Lung (tissue), 11 donors: ENCODE measurements at regions not wholly inside any gene's neighbourhood (a gene's known extent, or its start where the extent isn't known, plus 50 kb on each side); places are given as distances from the start of the nearest gene placed in this dataset.
A peak's percentile ranks its signal among the peaks of the same experiment; 100 is the strongest.

Experiments
- ATAC-seq: fragments of 200-7000 bp; cut with Tn5 transposase; one replicate; pipeline ENCODE4 v1.9.1; 2020; ENCODE audit warnings: moderate number of reproducible peaks; ENCODE audit not compliant: insufficient read depth, low FRiP score
- DNase-seq, 3 donors: peaks; one replicate each; pipeline ENCODE4 v3.0.0-alpha.2; 2013 to 2017
- H3K27ac ChIP-seq, 2 donors: one replicate each; pipeline ENCODE4 v1.5.1; 2013; ENCODE audit warnings: mild to moderate bottlenecking in 2 of 2, moderate library complexity in 2 of 2, control low read depth in 1 of 2, inconsistent platforms in 1 of 2, low read depth in 1 of 2, low read length in 1 of 2
- H3K27me3 ChIP-seq, 3 donors: one replicate each; pipeline ENCODE4 v1.5.1; 2013; ENCODE audit warnings: low read length in 2 of 3; ENCODE audit not compliant: control insufficient read depth in 3 of 3, insufficient read depth in 3 of 3
- H3K36me3 ChIP-seq, 4 donors: one replicate each; pipeline ENCODE4 v1.5.1; 2013; ENCODE audit warnings: low read length in 4 of 4, mild to moderate bottlenecking in 1 of 4, moderate library complexity in 1 of 4; ENCODE audit not compliant: control insufficient read depth in 4 of 4, insufficient read depth in 4 of 4
- H3K4me1 ChIP-seq, 5 donors: one replicate each; pipeline ENCODE4 v1.5.1; 2013; ENCODE audit warnings: low read length in 5 of 5, mild to moderate bottlenecking in 2 of 5, moderate library complexity in 1 of 5; ENCODE audit not compliant: control insufficient read depth in 5 of 5, insufficient read depth in 5 of 5
- H3K4me3 ChIP-seq: one replicate; pipeline ENCODE4 v1.5.1; 2013; ENCODE audit warnings: mild to moderate bottlenecking, control low read depth, moderate library complexity
- H3K9ac ChIP-seq, 2 donors: one replicate each; pipeline ENCODE4 v1.5.1; 2013; ENCODE audit warnings: low read length in 2 of 2, control low read depth in 1 of 2; ENCODE audit not compliant: insufficient read depth in 1 of 2
- H3K9me3 ChIP-seq, 4 donors: one replicate each; pipeline ENCODE4 v1.5.1; 2013; ENCODE audit warnings: low read length in 3 of 4, mild to moderate bottlenecking in 1 of 4, moderate library complexity in 1 of 4; ENCODE audit not compliant: control insufficient read depth in 4 of 4, insufficient read depth in 3 of 4
- WGBS, 2 donors: extraction: QIAGEN DNeasy Blood & Tissue Kit; methylation state at CpG; one replicate each; pipeline ENCODE4 v1.1.7; 2013; 5-methylcytosine and 5-hydroxymethylcytosine counted together
- TF ChIP-seq, protein P1 (sequence below): IDR thresholded peaks from 2 replicates; pipeline ENCODE4 v1.5.1; 2012; ENCODE audit warnings: mild to moderate bottlenecking; ENCODE audit errors: control extremely low read depth, extremely low read depth
- donor health status: control.
- donor health status: control.
- donor health status: Bipolar disorder and iron deficiency.
- donor health status: healthy.
- donor health status: DM: yes; HTN: yes; CAD: no.

GRCh38 chr13:103716718-103717117, 650.5 kb upstream of the SLC10A2 start:
- TF ChIP-seq, protein P1, sequence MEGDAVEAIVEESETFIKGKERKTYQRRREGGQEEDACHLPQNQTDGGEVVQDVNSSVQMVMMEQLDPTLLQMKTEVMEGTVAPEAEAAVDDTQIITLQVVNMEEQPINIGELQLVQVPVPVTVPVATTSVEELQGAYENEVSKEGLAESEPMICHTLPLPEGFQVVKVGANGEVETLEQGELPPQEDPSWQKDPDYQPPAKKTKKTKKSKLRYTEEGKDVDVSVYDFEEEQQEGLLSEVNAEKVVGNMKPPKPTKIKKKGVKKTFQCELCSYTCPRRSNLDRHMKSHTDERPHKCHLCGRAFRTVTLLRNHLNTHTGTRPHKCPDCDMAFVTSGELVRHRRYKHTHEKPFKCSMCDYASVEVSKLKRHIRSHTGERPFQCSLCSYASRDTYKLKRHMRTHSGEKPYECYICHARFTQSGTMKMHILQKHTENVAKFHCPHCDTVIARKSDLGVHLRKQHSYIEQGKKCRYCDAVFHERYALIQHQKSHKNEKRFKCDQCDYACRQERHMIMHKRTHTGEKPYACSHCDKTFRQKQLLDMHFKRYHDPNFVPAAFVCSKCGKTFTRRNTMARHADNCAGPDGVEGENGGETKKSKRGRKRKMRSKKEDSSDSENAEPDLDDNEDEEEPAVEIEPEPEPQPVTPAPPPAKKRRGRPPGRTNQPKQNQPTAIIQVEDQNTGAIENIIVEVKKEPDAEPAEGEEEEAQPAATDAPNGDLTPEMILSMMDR = no peak
- ATAC-seq = no peak
- 0 to 1% methylated on average over 1 of the region's 1 CpG for WGBS, 2 donors
- H3K9me3 ChIP-seq = no peaks in the 10 kb centered on the region
- H3K4me1 ChIP-seq = peaks cover 0 to 2% (median 0%) of the 10 kb centered on the region in 5 donors
- H3K9ac ChIP-seq = no peak overlapping the region
- no peaks in the 10 kb centered on the region for H3K27me3 ChIP-seq
- no peak overlapping the region for H3K27ac ChIP-seq
- peak in 2 of 3 donors; percentile 64 to 81 for DNase-seq
- H3K36me3 ChIP-seq = no peaks in the 10 kb centered on the region
- no peak overlapping the region for H3K4me3 ChIP-seq

DNA sequence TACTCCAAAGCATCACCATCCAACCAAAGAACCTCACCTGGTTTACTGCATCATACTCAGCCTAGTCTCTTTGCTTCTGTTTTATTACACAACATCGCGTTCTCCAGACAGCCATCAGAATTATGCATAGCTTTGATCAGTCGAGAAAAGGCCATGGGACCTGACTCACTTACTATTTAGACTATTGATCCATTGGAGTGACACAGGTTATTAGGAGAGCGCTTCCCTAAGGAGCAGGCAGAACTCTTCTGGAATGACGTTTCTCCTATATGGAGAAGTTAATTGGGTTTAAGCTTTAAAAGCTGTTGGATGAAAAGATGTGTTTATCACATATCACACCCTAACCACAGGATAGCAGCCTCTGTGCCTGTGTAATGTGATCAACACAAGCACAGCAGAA, 649.1 kb upstream of the SLC10A2 start:
- Histone ChIP-seq H3K36me3 (no peaks in the 10 kb centered on the region), H3K4me1 (peaks cover 0 to 2% (median 0%) of the 10 kb centered on the region in 5 donors), H3K9me3 (no peaks in the 10 kb centered on the region), H3K9ac (no peak overlapping the region), H3K27ac (no peak overlapping the region), H3K4me3 (no peak overlapping the region), H3K27me3 (no peaks in the 10 kb centered on the region)
- DNase-seq (no peak), ATAC-seq (no peak)
- TF ChIP-seq, protein P1 = no peak
- 86 to 89% methylated on average over 5 of the region's 5 CpGs for WGBS, 2 donors

- H3K4me1 ChIP-seq = no peaks in the 10 kb centered on the region
- TF ChIP-seq, protein P1 = no peak
- no peak overlapping the region for H3K27ac ChIP-seq
- no peaks in the 10 kb centered on the region for H3K9me3 ChIP-seq
- 90 to 94% methylated on average over 1 of the region's 1 CpG for WGBS, 2 donors
- no peaks in the 10 kb centered on the region for H3K27me3 ChIP-seq
- DNase-seq = no peak
- H3K36me3 ChIP-seq = no peaks in the 10 kb centered on the region
- H3K4me3 ChIP-seq = no peak overlapping the region
- ATAC-seq = no peak
- H3K9ac ChIP-seq = no peak overlapping the region
These were observed 637.0 kb upstream of the SLC10A2 start for GRCh38 chr13:103703246-103703645.

DNA sequence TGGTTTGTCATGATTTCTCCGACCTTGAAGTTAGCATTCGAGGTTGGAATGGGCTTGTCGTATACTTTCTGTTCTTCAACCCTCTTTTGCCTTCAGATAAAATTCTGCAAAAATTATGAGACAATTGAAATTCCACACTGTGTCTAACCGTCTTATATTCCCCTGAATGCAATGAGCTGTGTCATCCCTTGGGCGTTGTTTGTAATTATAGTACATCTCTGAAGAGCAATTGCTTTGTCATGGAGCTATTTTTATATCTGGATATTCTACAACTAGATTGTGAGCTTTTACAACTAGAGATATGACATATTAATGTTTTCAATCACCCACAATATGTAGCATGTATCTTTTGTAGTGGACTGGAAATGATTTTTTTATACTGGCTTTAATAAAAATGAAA, 631.8 kb upstream of the SLC10A2 start:
- ATAC-seq = no peak
- WGBS, 2 donors = 83 to 84% methylated on average over 5 of the region's 5 CpGs

More for the DNA sequence above, 631.8 kb upstream of the SLC10A2 start:
- Histone ChIP-seq H3K27ac (no peak overlapping the region), H3K27me3 (no peaks in the 10 kb centered on the region), H3K36me3 (no peaks in the 10 kb centered on the region), H3K4me3 (no peak overlapping the region), H3K4me1 (peaks cover 0 to 3% (median 0%) of the 10 kb centered on the region in 5 donors), H3K9ac (no peak overlapping the region), H3K9me3 (peaks cover 0 to 2% (median 0%) of the 10 kb centered on the region in 4 donors)
- TF ChIP-seq, protein P1 = no peak
- no peak for DNase-seq
